H9 (cell line): ENCODE measurements at regions not wholly inside any gene's neighbourhood (a gene's known extent, or its start where the extent isn't known, plus 50 kb on each side); places are given as distances from the start of the nearest gene placed in this dataset.

ENCODE experiments used
- DNase-seq: peaks from one replicate; pipeline ENCODE4 v3.0.0-alpha.2; 2017
- H2AFZ ChIP-seq: one replicate; pipeline ENCODE4 v1.6.1; 2013; ENCODE audit warnings: mild to moderate bottlenecking, low read length, control low read depth, moderate library complexity
- H2AK5ac ChIP-seq: 2 replicates; pipeline ENCODE4 v1.6.1; 2013; ENCODE audit warnings: low read length, control low read depth, mixed read lengths; ENCODE audit not compliant: insufficient read length
- H2BK120ac ChIP-seq: one replicate; pipeline ENCODE4 v1.6.1; 2013; ENCODE audit warnings: low read depth, mild to moderate bottlenecking, low read length, control low read depth, inconsistent platforms; ENCODE audit not compliant: poor library complexity, severe bottlenecking
- H2BK12ac ChIP-seq: 2 replicates; pipeline ENCODE4 v1.6.1; 2013; ENCODE audit warnings: low read length, control low read depth, mixed read lengths, low read depth; ENCODE audit not compliant: insufficient read length
- H2BK15ac ChIP-seq: 2 replicates; pipeline ENCODE4 v1.6.1; 2013; ENCODE audit warnings: low read depth, low read length, control low read depth
- H2BK20ac ChIP-seq: one replicate; pipeline ENCODE4 v1.6.1; 2013; ENCODE audit warnings: low read depth, mild to moderate bottlenecking, low read length, control low read depth, inconsistent platforms; ENCODE audit not compliant: poor library complexity, severe bottlenecking
- H2BK5ac ChIP-seq: 2 replicates; pipeline ENCODE4 v1.6.1; 2013; ENCODE audit warnings: low read length, control low read depth, mixed read lengths; ENCODE audit not compliant: insufficient read length
- H3K14ac ChIP-seq: 2 replicates; pipeline ENCODE4 v1.6.1; 2013; ENCODE audit warnings: low read length, control low read depth; ENCODE audit not compliant: insufficient read depth
- H3K18ac ChIP-seq: 2 replicates; pipeline ENCODE4 v1.6.1; 2013; ENCODE audit warnings: low read depth, mild to moderate bottlenecking, mixed read lengths, low read length, control low read depth; ENCODE audit not compliant: insufficient read length
- H3K23ac ChIP-seq: 2 replicates; pipeline ENCODE4 v1.6.1; 2013; ENCODE audit warnings: low read length, control low read depth, mixed read lengths, low read depth; ENCODE audit not compliant: insufficient read length
- H3K23me2 ChIP-seq: 2 replicates; pipeline ENCODE4 v1.6.1; 2013; ENCODE audit warnings: low read depth, mild to moderate bottlenecking, mixed read lengths, low read length, control low read depth; ENCODE audit not compliant: insufficient read length, poor library complexity, severe bottlenecking
- H3K27ac ChIP-seq: 2 replicates; pipeline ENCODE4 v1.5.1; 2013; ENCODE audit warnings: low read length, control low read depth, mixed read lengths, low read depth; ENCODE audit not compliant: insufficient read length
- H3K27me3 ChIP-seq: 2 replicates; pipeline ENCODE4 v1.6.1; 2013; ENCODE audit warnings: low read length, control low read depth, inconsistent platforms; ENCODE audit not compliant: insufficient read depth
- H3K4ac ChIP-seq: 2 replicates; pipeline ENCODE4 v1.6.1; 2013; ENCODE audit warnings: low read depth, mild to moderate bottlenecking, control low read depth, inconsistent platforms, low read length, moderate library complexity
- H3K4me1 ChIP-seq: 2 replicates; pipeline ENCODE4 v1.6.1; 2013; ENCODE audit warnings: low read length, control low read depth, inconsistent platforms; ENCODE audit not compliant: insufficient read depth
- H3K4me2 ChIP-seq: 2 replicates; pipeline ENCODE4 v1.6.1; 2013; ENCODE audit warnings: low read length, control low read depth, mixed read lengths; ENCODE audit not compliant: insufficient read length, insufficient read depth
- H3K56ac ChIP-seq: 2 replicates; pipeline ENCODE4 v1.6.1; 2013; ENCODE audit warnings: low read depth, mild to moderate bottlenecking, mixed read lengths, low read length, control low read depth; ENCODE audit not compliant: insufficient read length
- H3K79me1 ChIP-seq: 2 replicates; pipeline ENCODE4 v1.6.1; 2013; ENCODE audit warnings: low read depth, mild to moderate bottlenecking, moderate library complexity, low read length, control low read depth, inconsistent platforms; ENCODE audit not compliant: insufficient read depth, poor library complexity, severe bottlenecking
- H3K79me2 ChIP-seq: 2 replicates; pipeline ENCODE4 v1.6.1; 2013; ENCODE audit warnings: low read length, control low read depth, inconsistent platforms; ENCODE audit not compliant: insufficient read depth
- H3K9ac ChIP-seq: 2 replicates; pipeline ENCODE4 v1.6.1; 2013; ENCODE audit warnings: low read length, control low read depth, mixed read lengths; ENCODE audit not compliant: insufficient read length; ENCODE audit errors: extremely low read depth
- H3K9me3 ChIP-seq: one replicate; pipeline ENCODE4 v1.6.1; 2013; ENCODE audit warnings: low read depth, low read length, inconsistent platforms; ENCODE audit not compliant: control insufficient read depth
- H3T11ph ChIP-seq: one replicate; pipeline ENCODE4 v1.6.1; 2013; ENCODE audit warnings: mild to moderate bottlenecking, low read length, control low read depth, inconsistent platforms
- H4K20me1 ChIP-seq: one replicate; pipeline ENCODE4 v1.6.1; 2013; ENCODE audit not compliant: control insufficient read depth, insufficient read length, insufficient read depth
- H4K5ac ChIP-seq: 2 replicates; pipeline ENCODE4 v1.6.1; 2013; ENCODE audit warnings: low read depth, mild to moderate bottlenecking, mixed read lengths, low read length, control low read depth; ENCODE audit not compliant: insufficient read length
- H4K8ac ChIP-seq: replicated peaks from 2 replicates; pipeline ENCODE4 v1.6.1; 2013; ENCODE audit warnings: low read length, control low read depth, mixed read lengths, low read depth; ENCODE audit not compliant: insufficient read length
- H4K91ac ChIP-seq: 2 replicates; pipeline ENCODE4 v1.6.1; 2013; ENCODE audit warnings: low read depth, mild to moderate bottlenecking, moderate library complexity, mixed read lengths, low read length, control low read depth; ENCODE audit not compliant: insufficient read length
- H3K27ac Mint-ChIP-seq, 3 experiments: 2 replicates in 2 of 3; 3 replicates in 1 of 3; pipeline ENCODE4 v1.8.0; 2020 to 2021; ENCODE audit warnings: mixed read lengths in 3 of 3, mild to moderate bottlenecking in 1 of 3, moderate library complexity in 1 of 3
- H3K27me3 Mint-ChIP-seq: 2 replicates; pipeline ENCODE4 v1.8.0; 2021; ENCODE audit warnings: low read depth, mild to moderate bottlenecking, moderate library complexity, mixed read lengths
- H3K36me3 Mint-ChIP-seq, 3 experiments: 2 replicates in 2 of 3; 3 replicates in 1 of 3; pipeline ENCODE4 v1.8.0; 2020 to 2021; ENCODE audit warnings: low read depth in 3 of 3, mixed read lengths in 3 of 3; ENCODE audit not compliant: insufficient read depth in 1 of 3
- H3K4me1 Mint-ChIP-seq, 2 experiments: 2 replicates each; pipeline ENCODE4 v1.8.0; 2020; ENCODE audit warnings: mixed read lengths in 2 of 2
- H3K4me3 Mint-ChIP-seq, 2 experiments: 2 replicates in 1 of 2; 3 replicates in 1 of 2; pipeline ENCODE4 v1.8.0; 2020 to 2021; ENCODE audit warnings: mild to moderate bottlenecking in 2 of 2, mixed read lengths in 2 of 2, moderate library complexity in 1 of 2
- H3K9me3 Mint-ChIP-seq, 2 experiments: 2 replicates in 1 of 2; 3 replicates in 1 of 2; pipeline ENCODE4 v1.8.0; 2020; ENCODE audit warnings: mild to moderate bottlenecking in 2 of 2, mixed read lengths in 2 of 2, moderate library complexity in 1 of 2
- WGBS: extraction: QIAGEN DNeasy Blood & Tissue Kit; methylation state at CpG from one replicate; pipeline ENCODE4 v1.1.7; 2013; ENCODE audit warnings: missing lambda C conversion rate, low lambda C conversion rate, mixed read lengths; ENCODE audit not compliant: insufficient read length; ENCODE audit errors: extremely low coverage; 5-methylcytosine and 5-hydroxymethylcytosine counted together
- TF ChIP-seq, protein P1 (sequence below): fragments of 200-600 bp; sonication (generic); conservative IDR thresholded peaks from 3 replicates; pipeline ENCODE4 v1.8.0; 2021; ENCODE audit warnings: antibody characterized with exemption, mild to moderate bottlenecking

DNA sequence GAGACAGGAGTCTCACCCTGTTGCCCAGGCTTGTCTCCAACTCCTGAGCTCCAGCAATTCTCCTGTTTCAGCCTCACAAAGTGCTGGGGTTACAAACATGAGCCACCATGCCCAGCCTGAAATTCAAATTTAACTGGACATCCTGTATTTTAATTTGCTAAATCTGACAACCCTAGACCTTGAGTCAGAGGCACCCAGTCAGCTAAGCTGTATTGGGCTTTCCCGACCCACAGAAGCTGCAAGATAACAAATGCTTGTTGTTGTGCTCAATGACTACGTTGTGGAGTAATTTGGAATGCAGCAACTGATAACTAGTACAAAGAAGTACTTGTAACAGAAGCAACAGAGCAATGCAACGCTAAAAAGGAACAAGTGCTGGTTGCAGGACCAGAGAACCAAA, 533.1 kb downstream of the NTRK2 start:
- no peak overlapping the region for H4K5ac ChIP-seq
- H3K27ac Mint-ChIP-seq, result no peak overlapping the region; a peak in 1 of 7 replicates
- no peaks in the 10 kb centered on the region for H4K20me1 ChIP-seq
- H3K9ac ChIP-seq, result no peak overlapping the region
- no peak overlapping the region for H4K91ac ChIP-seq
- H2BK15ac ChIP-seq, result no peak overlapping the region
- H3K23ac ChIP-seq, result no peak overlapping the region
- no peaks in the 10 kb centered on the region for H3K4me1 ChIP-seq
- H3K27ac ChIP-seq, result no peak overlapping the region
- TF ChIP-seq, protein P1, sequence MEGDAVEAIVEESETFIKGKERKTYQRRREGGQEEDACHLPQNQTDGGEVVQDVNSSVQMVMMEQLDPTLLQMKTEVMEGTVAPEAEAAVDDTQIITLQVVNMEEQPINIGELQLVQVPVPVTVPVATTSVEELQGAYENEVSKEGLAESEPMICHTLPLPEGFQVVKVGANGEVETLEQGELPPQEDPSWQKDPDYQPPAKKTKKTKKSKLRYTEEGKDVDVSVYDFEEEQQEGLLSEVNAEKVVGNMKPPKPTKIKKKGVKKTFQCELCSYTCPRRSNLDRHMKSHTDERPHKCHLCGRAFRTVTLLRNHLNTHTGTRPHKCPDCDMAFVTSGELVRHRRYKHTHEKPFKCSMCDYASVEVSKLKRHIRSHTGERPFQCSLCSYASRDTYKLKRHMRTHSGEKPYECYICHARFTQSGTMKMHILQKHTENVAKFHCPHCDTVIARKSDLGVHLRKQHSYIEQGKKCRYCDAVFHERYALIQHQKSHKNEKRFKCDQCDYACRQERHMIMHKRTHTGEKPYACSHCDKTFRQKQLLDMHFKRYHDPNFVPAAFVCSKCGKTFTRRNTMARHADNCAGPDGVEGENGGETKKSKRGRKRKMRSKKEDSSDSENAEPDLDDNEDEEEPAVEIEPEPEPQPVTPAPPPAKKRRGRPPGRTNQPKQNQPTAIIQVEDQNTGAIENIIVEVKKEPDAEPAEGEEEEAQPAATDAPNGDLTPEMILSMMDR, result no peak
- no peak overlapping the region for H4K8ac ChIP-seq
- H3K4me3 Mint-ChIP-seq, result no peak overlapping the region
- H3K4ac ChIP-seq, result no peak overlapping the region
- no peak for DNase-seq
- no peak overlapping the region for H2BK20ac ChIP-seq
- no peak overlapping the region for H3T11ph ChIP-seq
- no peaks in the 10 kb centered on the region for H3K27me3 ChIP-seq
- no peak overlapping the region for H3K4me2 ChIP-seq
- peaks cover 0 to under 1% of the 10 kb centered on the region in 2 experiments; a peak in 2 of 5 replicates for H3K9me3 Mint-ChIP-seq
- H3K27me3 Mint-ChIP-seq, result no peaks in the 10 kb centered on the region
- no peaks in the 10 kb centered on the region for H3K9me3 ChIP-seq
- H3K4me1 Mint-ChIP-seq, result peaks cover 2% of the 10 kb centered on the region in 2 experiments
- H2BK12ac ChIP-seq, result no peak overlapping the region
- no peak overlapping the region for H2BK5ac ChIP-seq
- H3K79me1 ChIP-seq, result no peaks in the 10 kb centered on the region
- no peaks in the 10 kb centered on the region for H3K36me3 Mint-ChIP-seq
- no peaks in the 10 kb centered on the region for H3K23me2 ChIP-seq
- H2AFZ ChIP-seq, result no peak overlapping the region
- no peak overlapping the region for H2AK5ac ChIP-seq
- WGBS, result no CpG with 5 or more reads among the region's 3 CpGs
- no peaks in the 10 kb centered on the region for H3K79me2 ChIP-seq
- H3K14ac ChIP-seq, result no peak overlapping the region
- H3K56ac ChIP-seq, result no peak overlapping the region
- H3K18ac ChIP-seq, result no peak overlapping the region
- H2BK120ac ChIP-seq, result no peak overlapping the region
